CD8-positive, alpha-beta memory T cell (primary cell): ENCODE measurements at regions not wholly inside any gene's neighbourhood (a gene's known extent, or its start where the extent isn't known, plus 50 kb on each side); places are given as distances from the start of the nearest gene placed in this dataset.
A peak's percentile ranks its signal among the peaks of the same experiment; 100 is the strongest.

ENCODE experiments used
- CTCF ChIA-PET: fragments of 350-600 bp; sonication (Branson Sonifier 250); formaldehyde crosslinking; loops from one replicate; lab custom pipeline; 2021; ENCODE audit warnings: antibody characterized with exemption; lab: Charles Lee
- POLR2A ChIA-PET: fragments of 350-600 bp; sonication (Branson Sonifier 250); formaldehyde crosslinking; loops from one replicate; lab custom pipeline; 2021; ENCODE audit warnings: antibody characterized with exemption; lab: Charles Lee
- DNase-seq, 5 donors: peaks; one replicate each; pipeline versions ENCODE4 v3.0.0 to v3.0.0-alpha.2; 2020 to 2022; ENCODE audit warnings: mixed read lengths in 1 of 5
- H3K27ac ChIP-seq: one replicate; pipeline ENCODE4 v1.7.0; 2013; ENCODE audit warnings: low read depth, mild to moderate bottlenecking, low read length, moderate library complexity
- H3K27me3 ChIP-seq: 2 replicates; pipeline ENCODE4 v1.7.0; 2013; ENCODE audit warnings: low read length, mild to moderate bottlenecking; ENCODE audit not compliant: insufficient read depth, poor library complexity, severe bottlenecking
- H3K36me3 ChIP-seq: 2 replicates; pipeline ENCODE4 v1.7.0; 2013; ENCODE audit warnings: mild to moderate bottlenecking, low read length, moderate library complexity; ENCODE audit not compliant: insufficient read depth
- H3K4me1 ChIP-seq: 2 replicates; pipeline ENCODE4 v1.7.0; 2013; ENCODE audit warnings: mild to moderate bottlenecking, low read length, moderate library complexity; ENCODE audit not compliant: insufficient read depth
- H3K4me3 ChIP-seq: 2 replicates; pipeline ENCODE4 v1.7.0; 2013; ENCODE audit warnings: mild to moderate bottlenecking, low read length
- H3K9me3 ChIP-seq: 2 replicates; pipeline ENCODE4 v1.7.0; 2013; ENCODE audit warnings: mild to moderate bottlenecking, low read length
- H3K27ac Mint-ChIP-seq, 8 donors: one replicate each; pipeline ENCODE4 v1.8.0; 2020 to 2021; ENCODE audit warnings: mixed read lengths in 8 of 8, mild to moderate bottlenecking in 6 of 8, inconsistent platforms in 3 of 8, moderate library complexity in 3 of 8
- H3K27me3 Mint-ChIP-seq, 2 donors: one replicate each; pipeline ENCODE4 v1.8.0; 2020 to 2021; ENCODE audit warnings: mixed read lengths in 2 of 2, mild to moderate bottlenecking in 1 of 2, moderate library complexity in 1 of 2
- H3K36me3 Mint-ChIP-seq, 3 donors: one replicate each; pipeline ENCODE4 v1.8.0; 2020 to 2021; ENCODE audit warnings: mixed read lengths in 3 of 3, inconsistent platforms in 1 of 3, mild to moderate bottlenecking in 1 of 3
- H3K4me1 Mint-ChIP-seq, 3 donors: one replicate each; pipeline ENCODE4 v1.8.0; 2020 to 2021; ENCODE audit warnings: mixed read lengths in 3 of 3, inconsistent platforms in 1 of 3, mild to moderate bottlenecking in 1 of 3
- H3K4me3 Mint-ChIP-seq, 7 donors: one replicate each; pipeline ENCODE4 v1.8.0; 2020 to 2021; ENCODE audit warnings: mixed read lengths in 7 of 7, mild to moderate bottlenecking in 6 of 7, moderate library complexity in 4 of 7, inconsistent platforms in 2 of 7
- H3K9me3 Mint-ChIP-seq, 5 donors: one replicate each; pipeline ENCODE4 v1.8.0; 2020 to 2022; ENCODE audit warnings: mixed read lengths in 5 of 5, mild to moderate bottlenecking in 3 of 5, moderate library complexity in 2 of 5, inconsistent platforms in 1 of 5

DNA sequence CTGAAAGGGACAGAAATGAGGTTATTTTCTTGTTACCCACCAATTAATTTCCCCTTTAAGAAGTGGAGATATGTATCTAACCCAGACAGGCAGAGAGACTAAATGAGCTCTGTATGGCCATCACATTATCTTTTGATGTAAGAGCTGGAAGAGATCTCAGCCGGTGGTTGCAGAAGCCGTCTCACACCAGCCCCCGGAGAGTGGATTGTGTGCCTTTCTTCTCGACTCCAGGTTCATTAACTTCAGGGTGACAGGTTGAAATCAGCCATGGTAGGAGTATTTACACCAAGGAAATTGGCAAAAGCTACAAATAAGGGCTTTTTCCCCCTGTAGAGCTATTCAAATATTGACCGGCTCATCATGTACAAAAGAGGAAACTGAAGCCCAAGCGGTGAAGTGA, 580.3 kb upstream of the CADM1 start:
- Mint-ChIP-seq H3K9me3 (peaks cover 0 to 9% (median 0%) of the 10 kb centered on the region in 5 donors), H3K4me1 (no peaks in the 10 kb centered on the region), H3K4me3 (no peak overlapping the region), H3K36me3 (peaks cover 0 to 2% (median 0%) of the 10 kb centered on the region in 3 donors), H3K27me3 (peaks cover 3 to 9% of the 10 kb centered on the region in 2 donors), H3K27ac (no peak overlapping the region)
- Histone ChIP-seq H3K4me1 (no peaks in the 10 kb centered on the region), H3K9me3 (no peaks in the 10 kb centered on the region), H3K27ac (no peak overlapping the region), H3K36me3 (no peaks in the 10 kb centered on the region), H3K27me3 (no peaks in the 10 kb centered on the region), H3K4me3 (no peak overlapping the region)
- DNase-seq: no peak
- ChIA-PET POLR2A (no interaction called here), CTCF (no interaction called here)

DNA sequence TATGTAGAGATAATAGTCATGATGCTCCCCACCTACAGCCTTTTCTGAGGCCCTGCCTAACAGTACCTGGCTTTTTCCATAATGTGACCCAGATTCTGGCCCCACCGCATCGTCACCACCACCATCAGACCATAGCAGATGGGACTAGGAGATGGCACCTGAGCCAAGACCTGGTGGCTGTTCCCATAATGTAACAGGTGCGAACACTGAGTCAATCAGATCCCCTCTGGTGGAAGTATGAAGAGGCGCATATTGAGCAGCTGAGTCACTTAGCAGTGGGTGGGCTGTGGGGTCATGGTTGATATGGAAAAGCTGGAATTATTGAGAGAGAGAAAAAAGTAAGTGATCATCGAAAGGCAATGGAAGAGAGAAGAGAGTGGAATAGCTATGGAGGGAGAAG, 578.0 kb upstream of the CADM1 start:
- no peaks in the 10 kb centered on the region for H3K27me3 ChIP-seq
- H3K27me3 Mint-ChIP-seq: peaks cover 3 to 9% of the 10 kb centered on the region in 2 donors
- DNase-seq: no peak
- no peak overlapping the region for H3K27ac Mint-ChIP-seq
- H3K4me1 Mint-ChIP-seq: no peaks in the 10 kb centered on the region
- no peak overlapping the region for H3K27ac ChIP-seq
- ChIA-PET CTCF (no interaction called here), POLR2A (no interaction called here)
- H3K9me3 Mint-ChIP-seq: peaks cover 0 to 9% (median 0%) of the 10 kb centered on the region in 5 donors
- H3K4me3 ChIP-seq: no peak overlapping the region
- no peaks in the 10 kb centered on the region for H3K36me3 ChIP-seq
- H3K9me3 ChIP-seq: no peaks in the 10 kb centered on the region
- H3K4me1 ChIP-seq: no peaks in the 10 kb centered on the region
- peaks cover 0 to 2% (median 0%) of the 10 kb centered on the region in 3 donors for H3K36me3 Mint-ChIP-seq
- H3K4me3 Mint-ChIP-seq: peak overlapping the region in 1 of 7 donors; percentile 18

DNA sequence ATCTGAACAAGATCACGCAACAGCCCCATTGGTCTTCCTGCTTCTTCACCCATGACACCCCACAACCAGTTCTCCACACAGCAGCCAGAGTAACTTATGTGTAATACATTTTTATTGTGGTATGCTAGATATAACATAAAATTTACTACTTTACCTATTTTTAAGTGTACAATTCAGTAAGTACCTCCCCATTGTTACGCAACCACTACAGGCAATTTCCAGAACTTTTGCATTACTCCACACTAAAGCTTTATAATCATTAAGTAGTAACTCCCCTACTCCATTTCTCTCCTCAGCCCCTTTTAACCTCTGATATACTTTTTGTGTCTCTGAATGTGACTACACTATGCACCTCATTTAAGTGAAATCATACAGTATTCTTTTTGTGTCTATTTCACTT, 575.4 kb upstream of the CADM1 start:
- H3K9me3 Mint-ChIP-seq: peaks cover 0 to 12% (median 0%) of the 10 kb centered on the region in 5 donors
- no peak overlapping the region for H3K27ac ChIP-seq
- no peaks in the 10 kb centered on the region for H3K9me3 ChIP-seq
- H3K4me1 Mint-ChIP-seq: no peaks in the 10 kb centered on the region
- ChIA-PET CTCF (interaction anchor here (1.4 kb wide), 1 partner anchor 8 kb away, joined by 3 read pairs; no protein-coding TSS in a partner anchor), POLR2A (no interaction called here)
- no peaks in the 10 kb centered on the region for H3K27me3 ChIP-seq
- H3K4me1 ChIP-seq: no peaks in the 10 kb centered on the region
- H3K36me3 ChIP-seq: no peaks in the 10 kb centered on the region
- no peak overlapping the region for H3K27ac Mint-ChIP-seq
- DNase-seq: no peak
- peaks cover 5 to 14% of the 10 kb centered on the region in 2 donors for H3K27me3 Mint-ChIP-seq
- no peak overlapping the region for H3K4me3 ChIP-seq
- no peak overlapping the region for H3K4me3 Mint-ChIP-seq
- H3K36me3 Mint-ChIP-seq: peaks cover 0 to 2% (median 0%) of the 10 kb centered on the region in 3 donors

DNA sequence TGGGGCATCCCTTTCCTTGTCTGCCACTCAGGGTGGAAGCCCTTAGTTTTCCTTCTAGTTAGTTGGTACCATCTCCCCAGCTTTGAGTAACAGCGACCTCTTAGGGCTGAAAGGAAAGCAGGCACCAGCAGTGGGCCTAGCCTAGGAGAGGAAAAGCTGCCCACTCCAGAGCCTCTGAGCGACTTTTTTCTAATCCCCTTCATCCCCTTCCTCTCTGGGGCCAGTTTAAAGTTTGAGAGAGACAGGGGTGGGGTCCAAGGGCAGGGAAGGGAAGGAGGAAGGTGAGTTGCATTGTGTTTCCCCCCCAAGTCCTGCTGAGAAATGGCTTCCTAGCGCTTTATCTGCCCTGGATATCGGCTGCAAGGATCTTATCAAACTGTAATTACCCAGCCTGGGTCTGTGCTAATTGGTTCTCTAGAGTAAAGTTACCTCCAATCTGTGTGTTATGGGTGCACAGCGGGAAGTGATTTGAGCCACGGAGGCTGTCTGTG, 573.9 kb upstream of the CADM1 start:
- H3K27me3 Mint-ChIP-seq: peaks cover 4 to 14% of the 10 kb centered on the region in 2 donors
- no peaks in the 10 kb centered on the region for H3K4me1 Mint-ChIP-seq
- CTCF ChIA-PET: no interaction called here
- no peaks in the 10 kb centered on the region for H3K4me1 ChIP-seq
- H3K27ac Mint-ChIP-seq: no peak overlapping the region
- H3K9me3 Mint-ChIP-seq: peaks cover 0 to 12% (median 0%) of the 10 kb centered on the region in 5 donors
- no peaks in the 10 kb centered on the region for H3K36me3 ChIP-seq
- no peaks in the 10 kb centered on the region for H3K27me3 ChIP-seq
- H3K9me3 ChIP-seq: no peaks in the 10 kb centered on the region
- POLR2A ChIA-PET: no interaction called here
- H3K27ac ChIP-seq: no peak overlapping the region
- H3K36me3 Mint-ChIP-seq: peaks cover 0 to 2% (median 0%) of the 10 kb centered on the region in 3 donors
- no peak overlapping the region for H3K4me3 ChIP-seq
- no peak for DNase-seq
- no peak overlapping the region for H3K4me3 Mint-ChIP-seq

DNA sequence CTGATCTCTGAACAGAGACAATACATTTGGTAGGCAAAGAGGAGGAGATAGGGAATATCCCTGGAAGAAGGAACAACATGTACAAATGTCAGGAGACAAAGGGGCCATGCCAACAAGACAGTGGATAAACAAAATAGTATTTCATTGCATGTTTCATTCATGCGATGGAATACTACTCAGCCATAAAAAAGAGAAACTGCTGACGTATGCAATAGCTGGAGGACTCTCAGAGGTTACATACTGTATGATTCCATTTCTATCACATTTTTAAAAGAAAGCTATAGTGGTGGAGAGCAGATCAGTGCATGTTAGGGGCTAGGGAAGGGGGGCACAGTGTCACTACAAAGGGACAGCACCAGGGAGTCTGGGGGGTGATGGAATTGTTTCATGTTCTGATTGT, 572.9 kb upstream of the CADM1 start:
- peaks cover 4 to 6% of the 10 kb centered on the region in 2 donors for H3K27me3 Mint-ChIP-seq
- DNase-seq: no peak
- ChIA-PET POLR2A (no interaction called here), CTCF (no interaction called here)
- no peak overlapping the region for H3K27ac Mint-ChIP-seq
- no peaks in the 10 kb centered on the region for H3K27me3 ChIP-seq
- peaks cover 0 to 12% (median 0%) of the 10 kb centered on the region in 5 donors for H3K9me3 Mint-ChIP-seq
- H3K4me3 ChIP-seq: no peak overlapping the region
- H3K27ac ChIP-seq: no peak overlapping the region
- H3K4me1 Mint-ChIP-seq: no peaks in the 10 kb centered on the region
- H3K4me3 Mint-ChIP-seq: no peak overlapping the region
- no peaks in the 10 kb centered on the region for H3K4me1 ChIP-seq
- H3K36me3 Mint-ChIP-seq: peaks cover 0 to 2% (median 0%) of the 10 kb centered on the region in 3 donors
- H3K36me3 ChIP-seq: no peaks in the 10 kb centered on the region
- no peaks in the 10 kb centered on the region for H3K9me3 ChIP-seq

DNA sequence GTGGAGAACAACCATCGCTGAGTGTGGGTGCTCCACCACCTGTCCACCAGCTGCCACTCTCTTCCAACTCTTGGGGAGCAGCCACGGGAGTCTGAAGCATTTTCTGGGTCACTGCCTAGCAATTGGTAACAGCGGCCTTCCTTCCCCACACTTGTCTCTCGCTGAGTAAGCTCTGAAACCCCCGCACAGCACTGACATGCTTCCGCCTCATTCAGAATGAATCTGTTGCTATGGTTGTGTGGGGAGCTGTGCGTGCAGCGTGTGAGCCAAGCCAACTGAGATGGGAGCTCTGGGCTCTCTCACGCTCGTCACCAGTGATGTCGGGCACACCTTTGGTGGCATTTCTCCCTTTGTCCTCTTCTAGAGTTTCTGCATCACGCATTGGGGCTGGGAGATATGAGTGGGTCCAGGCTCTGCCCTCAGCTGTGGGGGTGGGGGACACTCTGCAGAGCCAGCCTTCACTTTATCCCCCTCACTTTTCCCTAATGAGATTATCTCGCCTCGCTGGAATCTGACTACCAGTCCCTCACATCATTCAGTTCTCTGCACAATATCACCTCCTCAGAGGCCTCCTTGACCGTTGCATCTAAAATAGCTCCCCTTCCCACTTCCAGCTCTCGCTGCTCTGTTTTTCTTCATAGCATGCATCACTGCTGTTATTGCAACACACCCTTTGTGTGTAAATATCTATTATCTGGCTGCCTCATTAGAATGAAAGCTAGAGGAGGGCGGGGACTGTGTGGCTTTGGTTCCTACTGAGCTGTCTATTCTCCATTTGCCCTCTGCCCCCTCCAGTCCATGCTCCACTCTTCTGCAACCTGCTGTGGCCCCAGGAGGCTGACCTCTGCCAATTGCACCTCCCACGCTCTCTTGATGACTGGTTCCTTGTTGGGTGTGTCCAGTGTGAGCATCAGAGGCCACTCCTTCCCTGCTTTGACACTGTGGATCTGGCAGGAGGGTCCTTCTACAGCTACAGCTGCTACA, 569.9 kb upstream of the CADM1 start:
- Histone ChIP-seq H3K27me3 (no peaks in the 10 kb centered on the region), H3K36me3 (no peaks in the 10 kb centered on the region), H3K4me3 (no peak overlapping the region), H3K9me3 (no peaks in the 10 kb centered on the region), H3K27ac (no peak overlapping the region), H3K4me1 (no peaks in the 10 kb centered on the region)
- peaks cover 4 to 13% of the 10 kb centered on the region in 2 donors for H3K27me3 Mint-ChIP-seq
- H3K9me3 Mint-ChIP-seq: peaks cover 0 to 4% (median 0%) of the 10 kb centered on the region in 5 donors
- H3K36me3 Mint-ChIP-seq: no peaks in the 10 kb centered on the region
- POLR2A ChIA-PET: no interaction called here
- CTCF ChIA-PET: no interaction called here
- H3K4me1 Mint-ChIP-seq: no peaks in the 10 kb centered on the region
- no peak for DNase-seq
- H3K27ac Mint-ChIP-seq: no peak overlapping the region
- H3K4me3 Mint-ChIP-seq: no peak overlapping the region

DNA sequence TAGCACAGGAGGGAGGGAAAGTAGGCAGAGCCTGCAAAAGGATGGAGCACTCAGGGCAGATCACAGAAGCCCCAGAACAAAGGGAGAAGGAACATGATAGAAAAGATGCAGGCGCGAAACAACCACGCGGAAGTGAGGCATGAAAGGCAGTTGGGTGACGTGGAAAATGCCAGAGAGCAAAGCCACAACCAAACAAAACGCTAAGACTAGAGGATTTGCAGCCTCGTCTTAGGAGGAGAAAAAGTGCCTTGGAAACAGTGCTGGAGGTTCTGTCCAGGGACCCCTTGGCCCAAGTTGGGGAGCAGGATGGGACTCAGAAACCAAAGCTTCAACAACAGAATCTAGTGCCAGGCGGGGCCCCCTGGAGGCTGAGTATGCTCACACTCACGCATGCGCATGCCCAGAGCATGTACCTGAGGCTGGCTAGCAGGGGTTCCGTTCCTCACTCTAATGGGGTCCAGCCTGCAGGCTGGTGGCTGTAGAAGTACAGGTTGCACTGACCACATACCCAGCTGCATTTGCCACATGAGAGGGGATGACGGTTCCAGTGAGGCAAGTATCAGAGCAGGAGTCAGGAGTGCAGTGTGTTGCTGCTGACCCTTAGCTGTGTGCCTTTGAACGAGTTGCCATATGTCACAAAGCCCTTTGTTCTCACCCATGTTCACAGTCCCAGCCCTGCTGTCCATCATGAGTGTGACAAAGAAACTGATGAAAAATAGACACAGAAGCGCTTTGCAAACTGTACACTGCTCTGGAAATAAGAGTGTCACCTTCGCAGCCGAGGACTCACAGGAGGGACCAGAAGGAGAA, 568.6 kb upstream of the CADM1 start:
- H3K4me3 ChIP-seq: no peak overlapping the region
- DNase-seq: no peak
- Mint-ChIP-seq H3K9me3 (peaks cover 0 to 4% (median 0%) of the 10 kb centered on the region in 5 donors), H3K4me3 (no peak overlapping the region), H3K36me3 (no peaks in the 10 kb centered on the region), H3K4me1 (no peaks in the 10 kb centered on the region), H3K27me3 (peaks cover 3 to 13% of the 10 kb centered on the region in 2 donors), H3K27ac (no peak overlapping the region)
- no peaks in the 10 kb centered on the region for H3K4me1 ChIP-seq
- H3K36me3 ChIP-seq: no peaks in the 10 kb centered on the region
- no peaks in the 10 kb centered on the region for H3K9me3 ChIP-seq
- POLR2A ChIA-PET: no interaction called here
- H3K27me3 ChIP-seq: no peaks in the 10 kb centered on the region
- H3K27ac ChIP-seq: no peak overlapping the region
- CTCF ChIA-PET: no interaction called here
